ENCODE measurements at regions not wholly inside any gene's neighbourhood (a gene's known extent, or its start where the extent isn't known, plus 50 kb on each side); places are given as distances from the start of the nearest gene placed in this dataset.

- H3K4me1 Mint-ChIP-seq (ENCODE audit: low read depth) = no peaks in the 10 kb centered on the region
- H3K4me3 Mint-ChIP-seq = no peak overlapping the region
- H3K27me3 Mint-ChIP-seq = no peaks in the 10 kb centered on the region
- H3K27ac Mint-ChIP-seq = no peak overlapping the region
- no peaks in the 10 kb centered on the region for H3K9me3 Mint-ChIP-seq (ENCODE audit: low read depth)
- H3K36me3 Mint-ChIP-seq = no peaks in the 10 kb centered on the region
Observed at GRCh38 chr7:156440456-156440855, 200.1 kb upstream of the RNF32 start.

GRCh38 chr7:156438011-156438410, 202.6 kb upstream of the RNF32 start:
- Mint-ChIP-seq H3K36me3 (no peaks in the 10 kb centered on the region), H3K4me3 (no peak overlapping the region), H3K4me1 (ENCODE audit: low read depth) (no peaks in the 10 kb centered on the region), H3K9me3 (ENCODE audit: low read depth) (no peaks in the 10 kb centered on the region), H3K27ac (no peak overlapping the region), H3K27me3 (no peaks in the 10 kb centered on the region)

- H3K27ac Mint-ChIP-seq = no peak overlapping the region
- H3K36me3 Mint-ChIP-seq = no peaks in the 10 kb centered on the region
- no peaks in the 10 kb centered on the region for H3K9me3 Mint-ChIP-seq (ENCODE audit: low read depth)
- no peaks in the 10 kb centered on the region for H3K4me1 Mint-ChIP-seq (ENCODE audit: low read depth)
- H3K27me3 Mint-ChIP-seq = no peaks in the 10 kb centered on the region
- no peak overlapping the region for H3K4me3 Mint-ChIP-seq
Observed at GRCh38 chr7:156437021-156437614, 203.5 kb upstream of the RNF32 start.

GRCh38 chr7:156435486-156436231, 204.9 kb upstream of the RNF32 start:
- H3K27ac Mint-ChIP-seq = no peak overlapping the region
- H3K27me3 Mint-ChIP-seq = no peaks in the 10 kb centered on the region
- no peak overlapping the region for H3K4me3 Mint-ChIP-seq
- H3K4me1 Mint-ChIP-seq (ENCODE audit: low read depth) = no peaks in the 10 kb centered on the region
- H3K9me3 Mint-ChIP-seq (ENCODE audit: low read depth) = no peaks in the 10 kb centered on the region
- H3K36me3 Mint-ChIP-seq = no peaks in the 10 kb centered on the region

- no peak overlapping the region for H3K27ac Mint-ChIP-seq
- H3K9me3 Mint-ChIP-seq (ENCODE audit: low read depth) = no peaks in the 10 kb centered on the region
- no peaks in the 10 kb centered on the region for H3K4me1 Mint-ChIP-seq (ENCODE audit: low read depth)
- H3K36me3 Mint-ChIP-seq = no peaks in the 10 kb centered on the region
- no peaks in the 10 kb centered on the region for H3K27me3 Mint-ChIP-seq
- no peak overlapping the region for H3K4me3 Mint-ChIP-seq
Observed at GRCh38 chr7:156434706-156435105, 205.9 kb upstream of the RNF32 start.

GRCh38 chr7:156432018-156432417, 208.6 kb upstream of the RNF32 start:
- H3K27me3 Mint-ChIP-seq = no peaks in the 10 kb centered on the region
- no peaks in the 10 kb centered on the region for H3K36me3 Mint-ChIP-seq
- no peaks in the 10 kb centered on the region for H3K4me1 Mint-ChIP-seq (ENCODE audit: low read depth)
- no peaks in the 10 kb centered on the region for H3K9me3 Mint-ChIP-seq (ENCODE audit: low read depth)
- H3K27ac Mint-ChIP-seq = no peak overlapping the region
- no peak overlapping the region for H3K4me3 Mint-ChIP-seq

- Mint-ChIP-seq H3K27ac (no peak overlapping the region), H3K27me3 (peaks cover 4% of the 10 kb centered on the region), H3K36me3 (no peaks in the 10 kb centered on the region), H3K9me3 (ENCODE audit: low read depth) (no peaks in the 10 kb centered on the region), H3K4me3 (no peak overlapping the region), H3K4me1 (ENCODE audit: low read depth) (no peaks in the 10 kb centered on the region)
Observed at GRCh38 chr7:156430109-156430508, 210.5 kb upstream of the RNF32 start.

GRCh38 chr7:156429514-156429913, 211.1 kb upstream of the RNF32 start:
- peaks cover 4% of the 10 kb centered on the region for H3K27me3 Mint-ChIP-seq
- no peak overlapping the region for H3K4me3 Mint-ChIP-seq
- no peaks in the 10 kb centered on the region for H3K4me1 Mint-ChIP-seq (ENCODE audit: low read depth)
- H3K9me3 Mint-ChIP-seq (ENCODE audit: low read depth) = no peaks in the 10 kb centered on the region
- H3K27ac Mint-ChIP-seq = no peak overlapping the region
- no peaks in the 10 kb centered on the region for H3K36me3 Mint-ChIP-seq

- Mint-ChIP-seq H3K36me3 (no peaks in the 10 kb centered on the region), H3K4me3 (no peak overlapping the region), H3K9me3 (ENCODE audit: low read depth) (peaks cover 4% of the 10 kb centered on the region), H3K4me1 (ENCODE audit: low read depth) (no peaks in the 10 kb centered on the region), H3K27me3 (peaks cover 11% of the 10 kb centered on the region), H3K27ac (no peak overlapping the region)
Observed at GRCh38 chr7:156423876-156424275, 216.7 kb upstream of the RNF32 start.

GRCh38 chr7:156420496-156420895, 220.1 kb upstream of the RNF32 start:
- H3K36me3 Mint-ChIP-seq = no peaks in the 10 kb centered on the region
- H3K4me1 Mint-ChIP-seq (ENCODE audit: low read depth) = no peaks in the 10 kb centered on the region
- H3K9me3 Mint-ChIP-seq (ENCODE audit: low read depth) = peaks cover 4% of the 10 kb centered on the region
- no peak overlapping the region for H3K27ac Mint-ChIP-seq
- H3K4me3 Mint-ChIP-seq = no peak overlapping the region
- peaks cover 13% of the 10 kb centered on the region for H3K27me3 Mint-ChIP-seq

GRCh38 chr7:156419782-156420181, 220.8 kb upstream of the RNF32 start:
- Mint-ChIP-seq H3K27ac (no peak overlapping the region), H3K4me1 (ENCODE audit: low read depth) (no peaks in the 10 kb centered on the region), H3K9me3 (ENCODE audit: low read depth) (peaks cover 4% of the 10 kb centered on the region), H3K36me3 (no peaks in the 10 kb centered on the region), H3K4me3 (no peak overlapping the region), H3K27me3 (peaks cover 15% of the 10 kb centered on the region)

GRCh38 chr7:156402255-156402654, 238.3 kb upstream of the RNF32 start:
- no peak overlapping the region for H3K27ac Mint-ChIP-seq
- H3K36me3 Mint-ChIP-seq = no peaks in the 10 kb centered on the region
- no peaks in the 10 kb centered on the region for H3K9me3 Mint-ChIP-seq (ENCODE audit: low read depth)
- H3K4me1 Mint-ChIP-seq (ENCODE audit: low read depth) = no peaks in the 10 kb centered on the region
- no peak overlapping the region for H3K4me3 Mint-ChIP-seq
- H3K27me3 Mint-ChIP-seq = peaks cover 3% of the 10 kb centered on the region

- Mint-ChIP-seq H3K4me3 (no peak overlapping the region), H3K27me3 (peaks cover 6% of the 10 kb centered on the region), H3K27ac (no peak overlapping the region), H3K9me3 (ENCODE audit: low read depth) (no peaks in the 10 kb centered on the region), H3K36me3 (no peaks in the 10 kb centered on the region), H3K4me1 (ENCODE audit: low read depth) (no peaks in the 10 kb centered on the region)
Observed at GRCh38 chr7:156401617-156402016, 239.0 kb upstream of the RNF32 start.

GRCh38 chr7:156400046-156400445, 240.5 kb upstream of the RNF32 start:
- no peaks in the 10 kb centered on the region for H3K9me3 Mint-ChIP-seq (ENCODE audit: low read depth)

GRCh38 chr7:156397249-156397648, 243.3 kb upstream of the RNF32 start:
- Mint-ChIP-seq H3K36me3 (no peaks in the 10 kb centered on the region), H3K27me3 (peaks cover 3% of the 10 kb centered on the region), H3K9me3 (ENCODE audit: low read depth) (no peaks in the 10 kb centered on the region), H3K27ac (no peak overlapping the region), H3K4me3 (no peak overlapping the region), H3K4me1 (ENCODE audit: low read depth) (no peaks in the 10 kb centered on the region)

More at GRCh38 chr7:156400046-156400445, 240.5 kb upstream of the RNF32 start:
- Mint-ChIP-seq H3K27me3 (peaks cover 6% of the 10 kb centered on the region), H3K36me3 (no peaks in the 10 kb centered on the region), H3K27ac (no peak overlapping the region), H3K4me1 (ENCODE audit: low read depth) (no peaks in the 10 kb centered on the region), H3K4me3 (no peak overlapping the region)
